Right atrium auricular region (tissue), 2 donors: ENCODE measurements at regions not wholly inside any gene's neighbourhood (a gene's known extent, or its start where the extent isn't known, plus 50 kb on each side); places are given as distances from the start of the nearest gene placed in this dataset.

Experiments
- DNase-seq: peaks from one replicate; pipeline ENCODE4 v3.0.0-alpha.2; 2019; ENCODE audit warnings: low spot score
- H3K27ac ChIP-seq, 2 donors: fragments of 200-600 bp; sonication (generic); 1 replicate in 1 of 2; 2 replicates in 1 of 2; pipeline ENCODE4 v1.5.1; 2016 to 2019
- H3K27me3 ChIP-seq, 2 donors: fragments of 200-600 bp; sonication (generic); one replicate each; pipeline versions ENCODE4 v1.5.1 to v1.6.0; 2017 to 2019
- H3K36me3 ChIP-seq: fragments of 200-600 bp; sonication (generic); one replicate; pipeline ENCODE4 v1.5.1; 2016
- H3K4me1 ChIP-seq, 2 donors: fragments of 200-600 bp; sonication (generic); one replicate each; pipeline versions ENCODE4 v1.5.1 to v1.6.0; 2017 to 2019
- H3K4me3 ChIP-seq, 2 donors: fragments of 200-600 bp; sonication (generic); 1 replicate in 1 of 2; 2 replicates in 1 of 2; pipeline ENCODE4 v1.5.1; 2017 to 2019; ENCODE audit warnings: mild to moderate bottlenecking in 1 of 2, moderate library complexity in 1 of 2
- H3K9me3 ChIP-seq, 2 donors: fragments of 200-600 bp; sonication (generic); one replicate each; pipeline ENCODE4 v1.5.1; 2019
- CTCF ChIP-seq, 2 donors: fragments of 200-600 bp; sonication (generic); IDR thresholded peaks; one replicate each; pipeline ENCODE4 v1.5.1; 2019; ENCODE audit warnings: antibody characterized with exemption in 2 of 2

- TF ChIP-seq CTCF (IDR thresholded peaks at IDR 0.05): no peak
- no peak overlapping the region for H3K4me3 ChIP-seq
- DNase-seq: no peak
- H3K27ac ChIP-seq: no peak overlapping the region
- no peaks in the 10 kb centered on the region for H3K36me3 ChIP-seq
- no peaks in the 10 kb centered on the region for H3K4me1 ChIP-seq
- no peaks in the 10 kb centered on the region for H3K27me3 ChIP-seq
- no peaks in the 10 kb centered on the region for H3K9me3 ChIP-seq
Observed at GRCh38 chr10:107689323-107689722, 524.8 kb upstream of the SORCS1 start.

GRCh38 chr10:107687701-107688100, 523.2 kb upstream of the SORCS1 start:
- no peak for TF ChIP-seq CTCF (IDR thresholded peaks at IDR 0.05)
- Histone ChIP-seq H3K9me3 (no peaks in the 10 kb centered on the region), H3K36me3 (no peaks in the 10 kb centered on the region), H3K27ac (no peak overlapping the region), H3K27me3 (no peaks in the 10 kb centered on the region), H3K4me1 (no peaks in the 10 kb centered on the region), H3K4me3 (no peak overlapping the region)
- no peak for DNase-seq

- no peaks in the 10 kb centered on the region for H3K4me1 ChIP-seq
- H3K4me3 ChIP-seq: no peak overlapping the region
- no peak overlapping the region for H3K27ac ChIP-seq
- no peaks in the 10 kb centered on the region for H3K36me3 ChIP-seq
- no peak for TF ChIP-seq CTCF (IDR thresholded peaks at IDR 0.05)
- no peak for DNase-seq
- no peaks in the 10 kb centered on the region for H3K27me3 ChIP-seq
- no peaks in the 10 kb centered on the region for H3K9me3 ChIP-seq
Observed at GRCh38 chr10:107686095-107686494, 521.6 kb upstream of the SORCS1 start.

GRCh38 chr10:107671960-107672359, 507.5 kb upstream of the SORCS1 start:
- Histone ChIP-seq H3K27ac (no peak overlapping the region), H3K27me3 (no peaks in the 10 kb centered on the region), H3K4me1 (no peaks in the 10 kb centered on the region), H3K9me3 (no peaks in the 10 kb centered on the region), H3K4me3 (no peak overlapping the region), H3K36me3 (no peaks in the 10 kb centered on the region)
- DNase-seq: no peak
- no peak for TF ChIP-seq CTCF (IDR thresholded peaks at IDR 0.05)

GRCh38 chr10:107666214-107666613, 501.7 kb upstream of the SORCS1 start:
- TF ChIP-seq CTCF (IDR thresholded peaks at IDR 0.05): no peak
- H3K27me3 ChIP-seq: no peaks in the 10 kb centered on the region
- H3K4me1 ChIP-seq: no peaks in the 10 kb centered on the region
- no peaks in the 10 kb centered on the region for H3K36me3 ChIP-seq
- peaks cover 0 to 4% of the 10 kb centered on the region in 2 donors for H3K9me3 ChIP-seq
- DNase-seq: no peak
- no peak overlapping the region for H3K4me3 ChIP-seq
- H3K27ac ChIP-seq: no peak overlapping the region

- Histone ChIP-seq H3K36me3 (no peaks in the 10 kb centered on the region), H3K27ac (no peak overlapping the region), H3K27me3 (no peaks in the 10 kb centered on the region), H3K9me3 (peaks cover 0 to 4% of the 10 kb centered on the region in 2 donors), H3K4me3 (no peak overlapping the region), H3K4me1 (no peaks in the 10 kb centered on the region)
- no peak for DNase-seq
- no peak for TF ChIP-seq CTCF (IDR thresholded peaks at IDR 0.05)
Observed at GRCh38 chr10:107665459-107665858, 501.0 kb upstream of the SORCS1 start.
